ENCODE measurements at regions not wholly inside any gene's neighbourhood (a gene's known extent, or its start where the extent isn't known, plus 50 kb on each side); places are given as distances from the start of the nearest gene placed in this dataset.
"Not testable (repeated sequence)": the region's sequence is repeated elsewhere in the genome, so short reads cannot be mapped to it uniquely, and the experiment has no call there.

- no peak for DNase-seq
These were observed 436.7 kb upstream of the AADAT start for GRCh38 chr4:170526471-170526870.

- DNase-seq, result no peak
These were observed 432.7 kb upstream of the AADAT start for GRCh38 chr4:170522427-170522970.

GRCh38 chr4:170497689-170498088 lies 407.9 kb upstream of the AADAT start:
- no peak for DNase-seq

- DNase-seq, result peak in 1 of 3 donors; percentile 2
These were observed 407.4 kb upstream of the AADAT start for GRCh38 chr4:170497112-170497511.

- no peak for DNase-seq
These were observed 402.2 kb upstream of the AADAT start for GRCh38 chr4:170491981-170492380.

GRCh38 chr4:170476351-170476750 lies 386.6 kb upstream of the AADAT start:
- DNase-seq, result no peak

- DNase-seq, result no peak
These were observed 375.7 kb upstream of the AADAT start for GRCh38 chr4:170465429-170465828.

GRCh38 chr4:170464614-170465197 lies 374.9 kb upstream of the AADAT start:
- DNase-seq, result no peak

GRCh38 chr4:170446782-170447181 lies 357.0 kb upstream of the AADAT start:
- DNase-seq, result peak in 1 of 3 donors; percentile 5

- not testable (repeated sequence) for DNase-seq
These were observed 351.4 kb upstream of the AADAT start for GRCh38 chr4:170441146-170441545.

GRCh38 chr4:170428929-170429328 lies 339.2 kb upstream of the AADAT start:
- no peak for DNase-seq

GRCh38 chr4:170425521-170426143 lies 335.9 kb upstream of the AADAT start:
- DNase-seq, result no peak

GRCh38 chr4:170425040-170425439 lies 335.3 kb upstream of the AADAT start:
- no peak for DNase-seq

GRCh38 chr4:170423137-170423536 lies 333.4 kb upstream of the AADAT start:
- DNase-seq, result no peak

- DNase-seq, result no peak
These were observed 330.5 kb upstream of the AADAT start for GRCh38 chr4:170420255-170420693.

GRCh38 chr4:170414961-170415360 lies 325.2 kb upstream of the AADAT start:
- no peak for DNase-seq

GRCh38 chr4:170414360-170414759 lies 324.6 kb upstream of the AADAT start:
- DNase-seq, result no peak

- DNase-seq, result no peak
These were observed 324.2 kb upstream of the AADAT start for GRCh38 chr4:170413951-170414350.

GRCh38 chr4:170400361-170400760 lies 310.6 kb upstream of the AADAT start:
- DNase-seq, result no peak

- DNase-seq, result no peak
These were observed 310.0 kb upstream of the AADAT start for GRCh38 chr4:170399581-170400293.

- no peak for DNase-seq
These were observed 308.5 kb upstream of the AADAT start for GRCh38 chr4:170398218-170398617.

GRCh38 chr4:170395773-170396172 lies 306.0 kb upstream of the AADAT start:
- DNase-seq, result no peak

- no peak for DNase-seq
These were observed 301.4 kb upstream of the AADAT start for GRCh38 chr4:170391066-170391740.
